Left lung (tissue), 4 donors: ENCODE measurements at regions not wholly inside any gene's neighbourhood (a gene's known extent, or its start where the extent isn't known, plus 50 kb on each side); places are given as distances from the start of the nearest gene placed in this dataset.
A peak's percentile ranks its signal among the peaks of the same experiment; 100 is the strongest.

Experiments
- ATAC-seq: fragments of 200-7000 bp; cut with Tn5 transposase; one replicate; pipeline ENCODE4 v1.9.1; 2020; ENCODE audit warnings: moderate library complexity
- DNase-seq, 4 donors: peaks; one replicate each; pipeline ENCODE4 v3.0.0-alpha.2; 2013 to 2020
- H3K27ac ChIP-seq, 2 donors: fragments of 200-600 bp; sonication (generic) in 1 of 2; one replicate each; pipeline versions ENCODE4 v1.5.0 to v1.8.0; 2020 to 2021
- H3K27me3 ChIP-seq, 2 donors: fragments of 200-600 bp; sonication (generic) in 1 of 2; one replicate each; pipeline versions ENCODE4 v1.5.0 to v1.8.0; 2020 to 2021
- H3K36me3 ChIP-seq, 2 donors: fragments of 200-600 bp; sonication (generic) in 1 of 2; one replicate each; pipeline versions ENCODE4 v1.5.0 to v1.8.0; 2020 to 2021
- H3K4me1 ChIP-seq, 2 donors: fragments of 200-600 bp; one replicate each; pipeline ENCODE4 v1.8.0; 2021
- H3K4me3 ChIP-seq, 2 donors: fragments of 200-600 bp; sonication (generic) in 1 of 2; one replicate each; pipeline versions ENCODE4 v1.5.0 to v1.8.0; 2020 to 2021; ENCODE audit warnings: mild to moderate bottlenecking in 1 of 2
- H3K9me3 ChIP-seq, 2 donors: fragments of 200-600 bp; sonication (generic) in 1 of 2; one replicate each; pipeline versions ENCODE4 v1.5.0 to v1.8.0; 2020 to 2021
- intact Hi-C, 2 donors: fragments of 100-400 bp; cut with DNase I; formaldehyde crosslinking; loops; one replicate each; pipeline versions ENCODE4 v1.11.2 to v1.14.2; 2022
- TF ChIP-seq, protein P1 (sequence below), 2 donors: fragments of 200-600 bp; sonication (generic) in 1 of 2; IDR thresholded peaks; one replicate each; pipeline versions ENCODE4 v1.5.0 to v1.8.0; 2021; ENCODE audit warnings: antibody characterized with exemption in 2 of 2
- donor health status: DM: no; HTN: yes; CAD: no.
- donor health status: DM: no; HTN: no; CAD: no.

DNA sequence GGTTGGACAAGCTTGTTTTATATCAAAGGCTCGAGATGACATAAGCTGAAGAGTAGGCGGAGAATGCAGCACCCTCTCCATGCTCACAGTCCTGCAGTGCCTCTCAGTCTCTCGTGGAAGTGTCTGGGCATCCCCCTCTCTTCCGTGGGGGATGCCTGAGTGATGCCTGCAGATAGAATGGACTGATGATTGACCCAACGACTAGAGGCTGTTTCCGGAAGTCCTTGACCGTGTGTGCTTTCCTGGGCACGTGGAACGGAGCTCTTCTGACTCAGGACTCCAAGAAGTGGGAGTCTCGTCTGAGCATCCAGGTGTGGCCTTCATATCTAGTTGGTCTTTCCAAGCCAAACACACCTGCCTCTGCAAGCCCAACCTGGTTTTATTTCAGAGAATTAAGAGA lies 241.8 kb upstream of the IRX2 start:
- Histone ChIP-seq H3K36me3 (no peaks in the 10 kb centered on the region), H3K27ac (no peak overlapping the region), H3K4me1 (no peaks in the 10 kb centered on the region), H3K4me3 (no peak overlapping the region), H3K9me3 (no peaks in the 10 kb centered on the region), H3K27me3 (peaks cover 0 to 7% of the 10 kb centered on the region in 2 donors)
- no peak for DNase-seq
- no peak for ATAC-seq
- TF ChIP-seq, protein P1, sequence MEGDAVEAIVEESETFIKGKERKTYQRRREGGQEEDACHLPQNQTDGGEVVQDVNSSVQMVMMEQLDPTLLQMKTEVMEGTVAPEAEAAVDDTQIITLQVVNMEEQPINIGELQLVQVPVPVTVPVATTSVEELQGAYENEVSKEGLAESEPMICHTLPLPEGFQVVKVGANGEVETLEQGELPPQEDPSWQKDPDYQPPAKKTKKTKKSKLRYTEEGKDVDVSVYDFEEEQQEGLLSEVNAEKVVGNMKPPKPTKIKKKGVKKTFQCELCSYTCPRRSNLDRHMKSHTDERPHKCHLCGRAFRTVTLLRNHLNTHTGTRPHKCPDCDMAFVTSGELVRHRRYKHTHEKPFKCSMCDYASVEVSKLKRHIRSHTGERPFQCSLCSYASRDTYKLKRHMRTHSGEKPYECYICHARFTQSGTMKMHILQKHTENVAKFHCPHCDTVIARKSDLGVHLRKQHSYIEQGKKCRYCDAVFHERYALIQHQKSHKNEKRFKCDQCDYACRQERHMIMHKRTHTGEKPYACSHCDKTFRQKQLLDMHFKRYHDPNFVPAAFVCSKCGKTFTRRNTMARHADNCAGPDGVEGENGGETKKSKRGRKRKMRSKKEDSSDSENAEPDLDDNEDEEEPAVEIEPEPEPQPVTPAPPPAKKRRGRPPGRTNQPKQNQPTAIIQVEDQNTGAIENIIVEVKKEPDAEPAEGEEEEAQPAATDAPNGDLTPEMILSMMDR (IDR thresholded peaks at IDR 0.05): no peak
- intact Hi-C loops: no loop called here

GRCh38 chr5:2992806-2993205 lies 241.3 kb upstream of the IRX2 start:
- TF ChIP-seq, protein P1 (IDR thresholded peaks at IDR 0.05): no peak
- Histone ChIP-seq H3K27ac (no peak overlapping the region), H3K27me3 (peaks cover 0 to 7% of the 10 kb centered on the region in 2 donors), H3K36me3 (no peaks in the 10 kb centered on the region), H3K4me1 (no peaks in the 10 kb centered on the region), H3K9me3 (no peaks in the 10 kb centered on the region), H3K4me3 (no peak overlapping the region)
- DNase-seq (no peak), ATAC-seq (no peak)
- intact Hi-C loops: no loop called here

DNA sequence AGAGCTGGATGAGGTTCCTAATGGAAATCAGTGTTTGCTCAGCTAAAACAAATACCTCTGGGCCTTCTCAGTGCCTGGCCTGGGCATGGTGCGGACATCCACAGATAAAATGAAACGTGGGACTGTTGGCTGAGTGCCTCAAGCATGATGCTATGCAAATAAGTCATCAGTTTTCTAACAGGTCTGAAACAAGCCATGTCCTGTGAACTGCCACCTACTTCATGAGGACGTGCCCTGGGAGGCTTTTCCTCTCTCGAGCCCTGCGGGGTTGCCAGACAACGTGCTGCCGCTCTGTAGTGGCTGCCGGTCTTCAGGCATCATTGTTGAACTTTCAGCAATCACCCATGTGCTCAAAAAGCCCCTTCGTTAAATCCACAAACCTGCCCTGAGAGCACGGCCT lies 240.4 kb upstream of the IRX2 start:
- Histone ChIP-seq H3K9me3 (no peaks in the 10 kb centered on the region), H3K27ac (no peak overlapping the region), H3K4me1 (no peaks in the 10 kb centered on the region), H3K27me3 (peaks cover 0 to 7% of the 10 kb centered on the region in 2 donors), H3K4me3 (no peak overlapping the region), H3K36me3 (no peaks in the 10 kb centered on the region)
- intact Hi-C loops: no loop called here
- TF ChIP-seq, protein P1 (IDR thresholded peaks at IDR 0.05): no peak
- ATAC-seq (no peak), DNase-seq (peak in 1 of 4 donors; percentile 16)

- no peak for DNase-seq
- TF ChIP-seq, protein P1 (IDR thresholded peaks at IDR 0.05): no peak
- Histone ChIP-seq H3K9me3 (no peaks in the 10 kb centered on the region), H3K36me3 (no peaks in the 10 kb centered on the region), H3K27ac (no peak overlapping the region), H3K27me3 (no peaks in the 10 kb centered on the region), H3K4me1 (no peaks in the 10 kb centered on the region), H3K4me3 (no peak overlapping the region)
- intact Hi-C loops: no loop called here
- no peak for ATAC-seq
Observed at GRCh38 chr5:2989517-2989916, 238.0 kb upstream of the IRX2 start.

DNA sequence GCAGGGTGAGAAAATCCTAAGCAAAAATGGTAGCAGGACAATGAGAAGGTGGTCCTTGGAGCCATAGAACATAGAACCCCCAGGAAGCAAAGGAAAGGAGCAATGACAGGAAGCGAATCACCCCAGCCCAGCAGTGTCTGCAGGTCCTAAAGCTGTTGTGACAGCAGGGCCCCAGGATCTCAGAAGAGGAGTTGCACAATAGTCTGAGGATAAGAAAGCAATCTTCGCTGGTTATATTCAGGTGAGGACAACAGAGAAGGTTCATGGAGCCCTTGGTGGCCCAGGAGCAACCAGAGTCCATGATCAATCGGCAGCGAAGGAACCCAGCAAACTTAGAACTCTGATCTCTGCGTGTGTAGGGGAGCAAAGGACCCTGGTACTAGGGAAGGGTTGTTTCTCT lies 234.8 kb upstream of the IRX2 start:
- no peaks in the 10 kb centered on the region for H3K36me3 ChIP-seq
- H3K27ac ChIP-seq: no peak overlapping the region
- TF ChIP-seq, protein P1 (IDR thresholded peaks at IDR 0.05): no peak
- ATAC-seq (no peak), DNase-seq (no peak)
- no peaks in the 10 kb centered on the region for H3K27me3 ChIP-seq
- peaks cover 0 to 12% of the 10 kb centered on the region in 2 donors for H3K9me3 ChIP-seq
- no peak overlapping the region for H3K4me3 ChIP-seq
- H3K4me1 ChIP-seq: no peaks in the 10 kb centered on the region
- intact Hi-C loops: no loop called here
